GM12878 (cell line): ENCODE measurements at regions not wholly inside any gene's neighbourhood (a gene's known extent, or its start where the extent isn't known, plus 50 kb on each side); places are given as distances from the start of the nearest gene placed in this dataset.

Source experiments
- ATAC-seq: fragments of 200-7000 bp; cut with Tn5 transposase; 3 replicates; pipeline ENCODE4 v1.9.1; 2020; ENCODE audit warnings: mild to moderate bottlenecking, moderate library complexity
- BruUV-seq: library from RNA; stranded (reverse); fragments of 400-500 nt; replicated peaks from 2 replicates; lab custom pipeline; 2021; lab: Mats Ljungman, UMichigan
- CTCF ChIA-PET: fragments of 300-600 bp; sonication (Branson Sonifier 250); formaldehyde crosslinking; extraction: SDS; loops from one replicate; lab custom pipeline; 2021; ENCODE audit warnings: inconsistent platforms; lab: Yijun Ruan, JAX
- POLR2A ChIA-PET: fragments of 350-600 bp; formaldehyde crosslinking; extraction: SDS; loops from one replicate; lab custom pipeline; 2021; ENCODE audit warnings: inconsistent platforms; lab: Charles Lee
- RAD21 ChIA-PET: fragments of 300-600 bp; sonication (Branson Sonifier 250); formaldehyde crosslinking; loops from one replicate; lab custom pipeline; 2023; ENCODE audit warnings: antibody characterized with exemption; ENCODE audit not compliant: unreplicated experiment; lab: Charles Lee
- SMC1A ChIA-PET: fragments of 300-600 bp; sonication (Branson Sonifier 250); formaldehyde crosslinking; loops from one replicate; lab custom pipeline; 2023; ENCODE audit not compliant: unreplicated experiment, uncharacterized antibody; lab: Charles Lee
- DNase-seq: peaks from one replicate; pipeline ENCODE4 v3.0.0-alpha.2; 2011; ENCODE audit warnings: low read depth, low spot score
- FAIRE-seq: peaks from 3 replicates; lab custom pipeline; 2011; peaks lifted over from hg19 to GRCh38; lab: Jason Lieb, UNC
- H2AFZ ChIP-seq: 2 replicates; pipeline ENCODE4 v1.6.0; 2011; ENCODE audit warnings: low read depth, low read length, control low read depth; ENCODE audit not compliant: control insufficient read depth
- H3K27ac ChIP-seq: 2 replicates; pipeline ENCODE4 v1.5.1; 2011; ENCODE audit warnings: control low read depth; ENCODE audit not compliant: control insufficient read depth, insufficient read depth
- H3K27me3 ChIP-seq, 2 experiments: replicated peaks in 1 of 2; 2 replicates each; pipeline versions ENCODE4 v1.6.0 to v1.6.1; 2011; ENCODE audit warnings: low read length in 1 of 2; ENCODE audit not compliant: control insufficient read depth in 2 of 2, insufficient read depth in 2 of 2
- H3K36me3 ChIP-seq, 2 experiments: 2 replicates each; pipeline ENCODE4 v1.5.1; 2011; ENCODE audit warnings: low read length in 1 of 2; ENCODE audit not compliant: control insufficient read depth in 2 of 2, insufficient read depth in 2 of 2
- H3K4me1 ChIP-seq: 2 replicates; pipeline ENCODE4 v1.6.1; 2011; ENCODE audit warnings: mild to moderate bottlenecking, low read length, moderate library complexity, mixed read lengths; ENCODE audit not compliant: control insufficient read depth, insufficient read depth
- H3K4me2 ChIP-seq: 2 replicates; pipeline ENCODE4 v1.6.0; 2011; ENCODE audit warnings: control low read depth; ENCODE audit not compliant: control insufficient read depth, insufficient read depth
- H3K4me3 ChIP-seq: fragments of 200-600 bp; sonication (generic); 2 replicates; pipeline ENCODE4 v1.5.1; 2016
- H3K79me2 ChIP-seq: 2 replicates; pipeline ENCODE4 v1.6.0; 2011; ENCODE audit warnings: low read length; ENCODE audit not compliant: control insufficient read depth, insufficient read depth
- H3K9ac ChIP-seq: 2 replicates; pipeline ENCODE4 v1.8.0; 2011; ENCODE audit warnings: low read length, control low read depth, mixed read lengths; ENCODE audit not compliant: control insufficient read depth, insufficient read depth
- H3K9me3 ChIP-seq: replicated peaks from 3 replicates; pipeline ENCODE4 v1.5.1; 2011; ENCODE audit warnings: mild to moderate bottlenecking, low read length; ENCODE audit not compliant: control insufficient read depth, insufficient read depth
- H4K20me1 ChIP-seq: 2 replicates; pipeline ENCODE4 v1.6.0; 2011; ENCODE audit not compliant: control insufficient read depth, insufficient read depth
- BCL11A ChIP-seq: IDR thresholded peaks from 2 replicates; pipeline ENCODE4 v1.6.1; 2011; ENCODE audit warnings: low read depth, low read length
- BHLHE40 ChIP-seq, 2 experiments: fragments of 450-650 bp in 1 of 2; IDR thresholded peaks; 2 replicates each; pipeline ENCODE4 v1.6.1; 2011 to 2017; ENCODE audit warnings: low read depth in 2 of 2, borderline replicate concordance in 1 of 2, improper control_type of control experiment in 1 of 2, low read length in 1 of 2, mild to moderate bottlenecking in 1 of 2
- CBX5 ChIP-seq: sonication (generic); IDR thresholded peaks from 2 replicates; pipeline ENCODE4 v1.6.1; 2016; ENCODE audit warnings: low read depth, moderate library complexity, mild to moderate bottlenecking, inconsistent platforms
- E4F1 ChIP-seq: fragments of 450-650 bp; IDR thresholded peaks from 2 replicates; pipeline ENCODE4 v1.6.1; 2018; ENCODE audit warnings: borderline replicate concordance, mild to moderate bottlenecking; ENCODE audit not compliant: partially characterized antibody
- EED ChIP-seq: sonication (generic); IDR thresholded peaks from 2 replicates; pipeline ENCODE4 v1.6.1; 2016; ENCODE audit warnings: antibody characterized with exemption, low read depth
- KAT2A ChIP-seq: conservative IDR thresholded peaks from 2 replicates; pipeline ENCODE4 v1.6.1; 2011; ENCODE audit warnings: low read depth, low read length; ENCODE audit not compliant: control insufficient read depth
- NFIC ChIP-seq: IDR thresholded peaks from 2 replicates; pipeline ENCODE4 v1.6.1; 2012; ENCODE audit warnings: low read depth, mild to moderate bottlenecking, inconsistent platforms, low read length, moderate library complexity
- NR2C1 ChIP-seq: fragments of 450-650 bp; IDR thresholded peaks from 2 replicates; pipeline ENCODE4 v1.6.1; 2017; ENCODE audit warnings: antibody characterized with exemption, mild to moderate bottlenecking, moderate library complexity
- PAX8 ChIP-seq: fragments of 450-650 bp; IDR thresholded peaks from 2 replicates; pipeline ENCODE4 v1.6.1; 2017; ENCODE audit warnings: mild to moderate bottlenecking, moderate library complexity
- RCOR1 ChIP-seq: conservative IDR thresholded peaks from 2 replicates; pipeline ENCODE4 v1.6.1; 2012; ENCODE audit warnings: low read depth, low read length, improper control_type of control experiment
- RFX5 ChIP-seq: IDR thresholded peaks from 2 replicates; pipeline ENCODE4 v1.6.1; 2011; ENCODE audit warnings: low read depth, low read length, improper control_type of control experiment
- RUNX3 ChIP-seq: IDR thresholded peaks from 2 replicates; pipeline ENCODE4 v1.6.1; 2012; ENCODE audit warnings: low read length, inconsistent platforms
- TARDBP ChIP-seq: IDR thresholded peaks from 2 replicates; pipeline ENCODE4 v1.6.1; 2016; ENCODE audit warnings: borderline replicate concordance
- ZBTB11 ChIP-seq: fragments of 450-650 bp; formaldehyde crosslinking; IDR thresholded peaks from 2 replicates; pipeline ENCODE4 v1.5.0; 2022; ENCODE audit warnings: mild to moderate bottlenecking, missing genetic modification characterization
- WGBS: methylation state at CpG from one replicate; pipeline ENCODE4 v1.1.6; 2016; ENCODE audit warnings: low lambda C conversion rate; ENCODE audit not compliant: insufficient replicate concordance, insufficient coverage; ENCODE audit errors: missing lambda C conversion rate; 5-methylcytosine and 5-hydroxymethylcytosine counted together
- in situ Hi-C: fragments of 300-500 bp; cut with MboI; formaldehyde crosslinking; loops from 9 replicates; pipeline ENCODE4 v1.14.3; 2018; ENCODE audit warnings: mixed read lengths
- intact Hi-C: fragments of 100-400 bp; cut with micrococcal nuclease; formaldehyde crosslinking; loops from one replicate; pipeline ENCODE4 v1.14.2; 2022; ENCODE audit not compliant: unreplicated experiment

DNA sequence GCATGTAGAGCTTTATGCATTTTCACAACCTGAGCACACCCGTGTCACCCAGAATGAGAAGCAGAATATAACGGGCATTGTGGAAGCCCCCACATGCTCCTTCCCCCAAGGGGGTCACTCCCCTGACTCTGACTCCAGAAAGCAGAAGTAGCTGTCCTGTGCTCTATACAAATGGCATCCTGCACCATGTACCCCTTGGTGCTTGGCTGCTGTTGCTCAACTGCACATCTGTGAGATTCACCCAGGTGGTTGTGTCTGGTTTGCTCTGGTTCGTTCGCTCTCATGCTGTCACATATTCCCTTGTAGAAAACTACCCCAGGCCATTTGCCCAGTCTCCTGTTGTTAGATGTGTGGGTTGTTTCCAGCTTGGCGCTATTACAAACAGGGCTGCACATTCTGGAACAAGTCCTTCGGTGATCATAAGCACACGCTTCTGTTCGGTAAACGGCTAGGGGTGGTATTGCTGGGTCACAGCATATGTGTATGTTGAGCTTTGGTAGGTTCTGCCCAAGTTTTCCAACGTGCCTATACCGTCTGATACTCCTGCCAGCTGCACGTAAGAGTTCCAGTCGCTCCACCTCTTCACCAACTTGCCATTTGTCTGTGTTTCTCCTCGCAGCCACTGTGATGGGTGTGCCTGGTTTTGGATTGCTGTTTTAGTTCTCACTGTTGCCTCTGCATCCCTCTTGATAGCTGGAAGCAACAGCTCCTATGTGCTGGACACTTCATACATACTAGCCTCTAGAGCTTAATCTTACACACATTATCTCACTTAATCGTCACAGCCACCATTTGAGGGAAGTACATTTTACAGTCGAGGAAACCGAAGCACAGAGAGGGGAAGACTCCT lies 65.4 kb upstream of the SLC6A6 start:
- no peak overlapping the region for H3K27ac ChIP-seq
- H3K27me3 ChIP-seq: no peaks in the 10 kb centered on the region
- H3K79me2 ChIP-seq: no peaks in the 10 kb centered on the region
- TF ChIP-seq RCOR1 (no peak), KAT2A (no peak), E4F1 (no peak), BCL11A (no peak), RUNX3 (no peak), NFIC (no peak), PAX8 (no peak), BHLHE40 (IDR thresholded peaks at IDR 0.05; ENCODE audit: borderline replicate concordance in 1 of 2, low read depth in 2 of 2, low read length in 1 of 2) (no peak), NR2C1 (no peak), ZBTB11 (CRISPR knock-in tag) (no peak), CBX5 (no peak), EED (no peak), TARDBP (no peak), RFX5 (no peak)
- TF ChIP-seq, all 136 proteins: peak for 0
- WGBS: 44% methylated on average over 17 of the region's 17 CpGs
- Histone ChIP-seq H3K4me3 (no peak overlapping the region), H3K9me3 (no peaks in the 10 kb centered on the region), H3K36me3 (no peaks in the 10 kb centered on the region), H3K4me1 (no peaks in the 10 kb centered on the region), H3K9ac (no peak overlapping the region), H2AFZ (no peak overlapping the region), H3K4me2 (no peak overlapping the region), H4K20me1 (no peaks in the 10 kb centered on the region)
- no peak for ATAC-seq
- intact Hi-C loops: no loop called here
- DNase-seq: no peak
- CTCF ChIA-PET: no interaction called here
- in situ Hi-C loops: no loop called here
- FAIRE-seq: no peak
- BruUV-seq: no TSS peak
- SMC1A ChIA-PET: no interaction called here
- POLR2A ChIA-PET: no interaction called here
- RAD21 ChIA-PET: no interaction called here
